ENCODE measurements at regions not wholly inside any gene's neighbourhood (a gene's known extent, or its start where the extent isn't known, plus 50 kb on each side); places are given as distances from the start of the nearest gene placed in this dataset.
"Not testable (repeated sequence)": the region's sequence is repeated elsewhere in the genome, so short reads cannot be mapped to it uniquely, and the experiment has no call there.

DNA sequence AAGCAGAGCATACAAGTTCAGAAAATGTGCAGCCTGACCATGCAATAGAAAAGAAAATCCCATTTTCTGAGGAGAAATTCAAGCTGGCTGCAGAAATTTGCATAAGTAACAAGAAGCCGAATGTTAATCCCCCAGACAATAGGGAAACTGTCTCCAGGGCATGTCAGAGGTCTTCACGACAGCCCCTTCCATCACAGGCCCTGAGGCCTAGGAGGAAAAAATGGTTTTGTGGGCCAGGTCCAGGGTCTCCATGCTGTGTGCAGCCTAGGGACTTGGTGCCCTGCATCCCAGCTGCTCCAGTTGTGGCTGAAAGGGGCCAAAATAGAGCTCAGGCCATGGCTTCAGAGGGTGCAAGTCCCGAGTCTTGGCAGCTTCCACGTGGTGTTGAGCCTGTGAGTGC, 225.8 kb upstream of the MSX2 start:
- not testable (repeated sequence) for H3K4me3 Mint-ChIP-seq, H3K27ac Mint-ChIP-seq
- 87% methylated on average over 4 of the region's 4 CpGs for WGBS (ENCODE audit: insufficient coverage)

DNA sequence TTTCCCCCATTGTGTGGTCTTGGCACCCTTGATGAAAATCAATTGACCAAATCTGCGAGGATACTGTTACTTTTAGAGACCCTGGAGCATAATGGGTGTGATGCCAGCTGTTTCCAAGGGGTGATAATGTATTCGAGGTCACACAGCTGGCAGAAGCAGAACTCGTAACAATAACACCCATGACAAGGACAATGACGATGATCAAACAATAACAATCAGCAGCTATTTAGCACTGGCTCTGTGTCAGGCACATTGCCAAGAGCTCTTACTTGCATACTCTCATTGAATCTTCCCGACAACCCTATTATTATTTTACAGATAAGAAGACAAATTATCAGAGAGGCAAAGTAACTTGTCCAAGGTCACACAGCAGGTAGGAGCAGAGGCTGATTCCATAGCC, 223.7 kb upstream of the MSX2 start:
- Histone ChIP-seq H3K4me2 (replicated peaks; ENCODE audit: extremely low read depth, low read length, poor library complexity, severe bottlenecking) (no peak overlapping the region), H3K27ac (ENCODE audit: low read depth in 1 of 2, low read length in 2 of 2) (no peak overlapping the region), H3K27me3 (ENCODE audit: control insufficient read depth in 2 of 2, insufficient read depth in 2 of 2, low read length in 2 of 2) (no peaks in the 10 kb centered on the region), H3K9me3 (replicated peaks in 1 of 2; ENCODE audit: control insufficient read depth in 1 of 2, insufficient read depth in 1 of 2, low read length in 2 of 2) (peaks cover 14% of the 10 kb centered on the region in 2 donors), H3K4me3 (replicated peaks in 1 of 3; ENCODE audit: low read depth in 2 of 3, low read length in 3 of 3) (no peak overlapping the region), H3K79me2 (ENCODE audit: insufficient read depth, low read length) (no peaks in the 10 kb centered on the region), H2AFZ (ENCODE audit: insufficient read depth, low read depth, low read length, poor library complexity, severe bottlenecking) (no peak overlapping the region), H4K20me1 (ENCODE audit: insufficient read depth, low read length) (no peaks in the 10 kb centered on the region), H3K9ac (ENCODE audit: insufficient read depth, low read length, poor library complexity, severe bottlenecking) (no peak overlapping the region), H3K4me1 (ENCODE audit: control insufficient read depth in 1 of 2, insufficient read depth in 2 of 2, low read length in 2 of 2) (no peaks in the 10 kb centered on the region), H3K36me3 (replicated peaks in 1 of 2; ENCODE audit: control insufficient read depth in 1 of 2, insufficient read depth in 2 of 2, low read length in 2 of 2) (no peaks in the 10 kb centered on the region)
- TF ChIP-seq, protein P1, sequence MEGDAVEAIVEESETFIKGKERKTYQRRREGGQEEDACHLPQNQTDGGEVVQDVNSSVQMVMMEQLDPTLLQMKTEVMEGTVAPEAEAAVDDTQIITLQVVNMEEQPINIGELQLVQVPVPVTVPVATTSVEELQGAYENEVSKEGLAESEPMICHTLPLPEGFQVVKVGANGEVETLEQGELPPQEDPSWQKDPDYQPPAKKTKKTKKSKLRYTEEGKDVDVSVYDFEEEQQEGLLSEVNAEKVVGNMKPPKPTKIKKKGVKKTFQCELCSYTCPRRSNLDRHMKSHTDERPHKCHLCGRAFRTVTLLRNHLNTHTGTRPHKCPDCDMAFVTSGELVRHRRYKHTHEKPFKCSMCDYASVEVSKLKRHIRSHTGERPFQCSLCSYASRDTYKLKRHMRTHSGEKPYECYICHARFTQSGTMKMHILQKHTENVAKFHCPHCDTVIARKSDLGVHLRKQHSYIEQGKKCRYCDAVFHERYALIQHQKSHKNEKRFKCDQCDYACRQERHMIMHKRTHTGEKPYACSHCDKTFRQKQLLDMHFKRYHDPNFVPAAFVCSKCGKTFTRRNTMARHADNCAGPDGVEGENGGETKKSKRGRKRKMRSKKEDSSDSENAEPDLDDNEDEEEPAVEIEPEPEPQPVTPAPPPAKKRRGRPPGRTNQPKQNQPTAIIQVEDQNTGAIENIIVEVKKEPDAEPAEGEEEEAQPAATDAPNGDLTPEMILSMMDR (IDR thresholded peaks at IDR 0.05) = no peak
- Mint-ChIP-seq H3K4me3 (no peak overlapping the region), H3K27me3 (ENCODE audit: low read depth in 3 of 3) (peaks cover 0 to 3% (median 1%) of the 10 kb centered on the region in 3 donors), H3K4me1 (peaks cover 10% of the 10 kb centered on the region), H3K27ac (no peak overlapping the region), H3K9me3 (peaks cover 13 to 24% (median 18%) of the 10 kb centered on the region in 7 donors), H3K36me3 (no peaks in the 10 kb centered on the region)
- intact Hi-C loops (cut with micrococcal nuclease) = no loop called here
- WGBS (ENCODE audit: insufficient coverage) = 90% methylated on average over 2 of the region's 5 CpGs
- no peak for DNase-seq

More for the DNA sequence above, 225.8 kb upstream of the MSX2 start:
- DNase-seq; H3K4me1 ChIP-seq (ENCODE audit: control insufficient read depth in 1 of 2, insufficient read depth in 2 of 2, low read length in 2 of 2); H3K27ac ChIP-seq (ENCODE audit: low read depth in 1 of 2, low read length in 2 of 2); H3K36me3 Mint-ChIP-seq; H3K27me3 ChIP-seq (ENCODE audit: control insufficient read depth in 2 of 2, insufficient read depth in 2 of 2, low read length in 2 of 2); H3K4me1 Mint-ChIP-seq; H3K9ac ChIP-seq (ENCODE audit: insufficient read depth, low read length, poor library complexity, severe bottlenecking); intact Hi-C loops (cut with micrococcal nuclease); H3K27me3 Mint-ChIP-seq (ENCODE audit: low read depth in 3 of 3); H3K4me2 ChIP-seq (replicated peaks; ENCODE audit: extremely low read depth, low read length, poor library complexity, severe bottlenecking); H4K20me1 ChIP-seq (ENCODE audit: insufficient read depth, low read length); H3K4me3 ChIP-seq (replicated peaks in 1 of 3; ENCODE audit: low read depth in 2 of 3, low read length in 3 of 3); H3K36me3 ChIP-seq (replicated peaks in 1 of 2; ENCODE audit: control insufficient read depth in 1 of 2, insufficient read depth in 2 of 2, low read length in 2 of 2); H2AFZ ChIP-seq (ENCODE audit: insufficient read depth, low read depth, low read length, poor library complexity, severe bottlenecking); H3K79me2 ChIP-seq (ENCODE audit: insufficient read depth, low read length): not testable (repeated sequence)
- H3K9me3 ChIP-seq (replicated peaks in 1 of 2; ENCODE audit: control insufficient read depth in 1 of 2, insufficient read depth in 1 of 2, low read length in 2 of 2) = peaks cover 14% of the 10 kb centered on the region in 2 donors
- peaks cover 11 to 20% (median 17%) of the 10 kb centered on the region in 7 donors for H3K9me3 Mint-ChIP-seq

Measured in CD14-positive monocyte (primary cell).